H1 (cell line): ENCODE measurements at regions not wholly inside any gene's neighbourhood (a gene's known extent, or its start where the extent isn't known, plus 50 kb on each side); places are given as distances from the start of the nearest gene placed in this dataset.
A peak's percentile ranks its signal among the peaks of the same experiment; 100 is the strongest.

Experiments
- CTCF ChIA-PET: fragments of 300-600 bp; sonication (Branson Sonifier 250); formaldehyde crosslinking; loops from one replicate; lab custom pipeline; 2021; ENCODE audit not compliant: partially characterized antibody; lab: Charles Lee
- POLR2A ChIA-PET: fragments of 300-600 bp; sonication (Branson Sonifier 250); formaldehyde crosslinking; loops from one replicate; lab custom pipeline; 2021; ENCODE audit warnings: inconsistent platforms; ENCODE audit not compliant: partially characterized antibody; lab: Charles Lee
- DNase-seq, 2 experiments: peaks; one replicate each; pipeline versions ENCODE4 v3.0.0 to v3.0.0-alpha.2; 2010 to 2022; ENCODE audit warnings: low spot score in 2 of 2, low read depth in 1 of 2, mixed read lengths in 1 of 2
- FAIRE-seq: peaks from 2 replicates; lab custom pipeline; 2011; peaks lifted over from hg19 to GRCh38; lab: Jason Lieb, UNC
- H2AFZ ChIP-seq: 2 replicates; pipeline ENCODE4 v1.8.1; 2012; ENCODE audit warnings: low read length, inconsistent platforms
- H2AK5ac ChIP-seq: 2 replicates; pipeline ENCODE4 v1.6.1; 2013; ENCODE audit warnings: low read depth, low read length
- H2BK120ac ChIP-seq: replicated peaks from 2 replicates; pipeline ENCODE3; 2013; ENCODE audit warnings: low read depth, low read length, inconsistent platforms
- H2BK12ac ChIP-seq: 2 replicates; pipeline ENCODE4 v1.6.1; 2013; ENCODE audit warnings: low read depth, low read length
- H2BK15ac ChIP-seq: 2 replicates; pipeline ENCODE4 v1.6.1; 2013; ENCODE audit warnings: low read length
- H2BK20ac ChIP-seq: 2 replicates; pipeline ENCODE4 v1.6.1; 2013; ENCODE audit warnings: low read length
- H2BK5ac ChIP-seq: 2 replicates; pipeline ENCODE4 v1.6.1; 2013; ENCODE audit warnings: low read depth, low read length
- H3K14ac ChIP-seq: 2 replicates; pipeline ENCODE4 v1.6.1; 2013; ENCODE audit warnings: inconsistent platforms; ENCODE audit not compliant: insufficient read length
- H3K18ac ChIP-seq: 2 replicates; pipeline ENCODE4 v1.6.1; 2013; ENCODE audit warnings: low read length; ENCODE audit errors: extremely low read depth
- H3K23ac ChIP-seq: 2 replicates; pipeline ENCODE4 v1.6.1; 2013; ENCODE audit warnings: inconsistent platforms; ENCODE audit not compliant: insufficient read length
- H3K23me2 ChIP-seq: 2 replicates; pipeline ENCODE4 v1.6.1; 2013; ENCODE audit warnings: low read depth, low read length
- H3K27ac ChIP-seq: 2 replicates; pipeline ENCODE4 v1.6.1; 2011; ENCODE audit warnings: low read depth, low read length, inconsistent platforms
- H3K27me3 ChIP-seq, 4 experiments: replicated peaks in 1 of 4; 1 replicate in 1 of 4; 2 replicates in 3 of 4; pipeline versions ENCODE4 v1.6.1 to v1.8.1; 2011 to 2013; ENCODE audit warnings: low read length in 3 of 4, mild to moderate bottlenecking in 3 of 4, inconsistent platforms in 2 of 4, mixed read lengths in 2 of 4, moderate library complexity in 1 of 4; ENCODE audit not compliant: control insufficient read depth in 3 of 4, insufficient read depth in 3 of 4; ENCODE audit errors: extremely low read depth in 1 of 4
- H3K36me3 ChIP-seq, 4 experiments: 2 replicates each; pipeline versions ENCODE4 v1.6.1 to v1.8.1; 2011 to 2013; ENCODE audit warnings: mild to moderate bottlenecking in 4 of 4, low read length in 3 of 4, moderate library complexity in 2 of 4, control low read depth in 1 of 4, inconsistent platforms in 1 of 4; ENCODE audit not compliant: insufficient read depth in 4 of 4, control insufficient read depth in 2 of 4
- H3K4ac ChIP-seq: replicated peaks from 2 replicates; pipeline ENCODE3; 2013; ENCODE audit warnings: low read length, low read depth, mixed read lengths, inconsistent platforms; ENCODE audit not compliant: insufficient read length
- H3K4me1 ChIP-seq, 4 experiments: replicated peaks in 1 of 4; 1 replicate in 1 of 4; 2 replicates in 3 of 4; pipeline versions ENCODE4 v1.6.1 to v1.8.1; 2011 to 2013; ENCODE audit warnings: low read length in 3 of 4, inconsistent platforms in 2 of 4, mixed read lengths in 1 of 4; ENCODE audit not compliant: insufficient read depth in 4 of 4, control insufficient read depth in 3 of 4
- H3K4me2 ChIP-seq, 2 experiments: 2 replicates each; pipeline versions ENCODE4 v1.6.1 to v1.8.1; 2011 to 2013; ENCODE audit warnings: low read depth in 2 of 2, low read length in 2 of 2, control low read depth in 1 of 2, inconsistent platforms in 1 of 2, mild to moderate bottlenecking in 1 of 2; ENCODE audit not compliant: insufficient read depth in 1 of 2
- H3K4me3 ChIP-seq, 4 experiments: fragments of 200-600, 300-600 bp in 1 of 4; sonication (generic), shearing (Covaris generic), sonication (Bioruptor Twin) in 1 of 4; 2 replicates each; pipeline versions ENCODE4 v1.5.1 to v1.8.1; 2011 to 2016; ENCODE audit warnings: low read length in 4 of 4, low read depth in 3 of 4, control low read depth in 2 of 4, inconsistent platforms in 2 of 4, mild to moderate bottlenecking in 2 of 4, mixed read lengths in 1 of 4, moderate library complexity in 1 of 4; ENCODE audit not compliant: insufficient read depth in 2 of 4; ENCODE audit errors: extremely low read depth in 1 of 4
- H3K56ac ChIP-seq: replicated peaks from 2 replicates; pipeline ENCODE3; 2013; ENCODE audit warnings: low read depth, mild to moderate bottlenecking, mixed read lengths, low read length, inconsistent platforms; ENCODE audit not compliant: insufficient read length
- H3K79me1 ChIP-seq: 2 replicates; pipeline ENCODE4 v1.6.1; 2013; ENCODE audit warnings: low read depth, low read length, control low read depth
- H3K79me2 ChIP-seq, 2 experiments: 2 replicates each; pipeline versions ENCODE4 v1.6.1 to v1.8.1; 2012 to 2013; ENCODE audit warnings: low read length in 2 of 2, mild to moderate bottlenecking in 2 of 2, inconsistent platforms in 1 of 2; ENCODE audit not compliant: insufficient read depth in 2 of 2, control insufficient read depth in 1 of 2
- H3K9ac ChIP-seq, 4 experiments: replicated peaks in 1 of 4; 1 replicate in 1 of 4; 2 replicates in 3 of 4; pipeline versions ENCODE4 v1.6.1 to v1.8.1; 2011 to 2013; ENCODE audit warnings: low read depth in 3 of 4, low read length in 3 of 4, control low read depth in 2 of 4, mild to moderate bottlenecking in 2 of 4, moderate library complexity in 2 of 4, inconsistent platforms in 1 of 4; ENCODE audit errors: extremely low read depth in 1 of 4
- H3K9me3 ChIP-seq, 2 experiments: 2 replicates each; pipeline versions ENCODE4 v1.6.1 to v1.8.1; 2012 to 2013; ENCODE audit warnings: mild to moderate bottlenecking in 2 of 2, moderate library complexity in 2 of 2, control low read depth in 1 of 2, inconsistent platforms in 1 of 2, low read depth in 1 of 2, low read length in 1 of 2, mixed read lengths in 1 of 2; ENCODE audit not compliant: insufficient read depth in 2 of 2
- H4K20me1 ChIP-seq, 2 experiments: replicated peaks in 1 of 2; 2 replicates each; pipeline versions ENCODE3 to v1.8.1; 2011 to 2013; ENCODE audit warnings: inconsistent platforms in 2 of 2, low read length in 2 of 2, mild to moderate bottlenecking in 1 of 2; ENCODE audit not compliant: insufficient read depth in 2 of 2, control insufficient read depth in 1 of 2
- H4K5ac ChIP-seq: 2 replicates; pipeline ENCODE4 v1.6.1; 2013; ENCODE audit warnings: low read length, low read depth, mixed read lengths, inconsistent platforms; ENCODE audit not compliant: insufficient read length
- H4K8ac ChIP-seq: 2 replicates; pipeline ENCODE4 v1.8.0; 2013; ENCODE audit warnings: mild to moderate bottlenecking, moderate library complexity, low read length, inconsistent platforms; ENCODE audit not compliant: insufficient read depth; ENCODE audit errors: extremely low read depth
- H4K91ac ChIP-seq: replicated peaks from 2 replicates; pipeline ENCODE3; 2013; ENCODE audit warnings: low read length, mixed read lengths, inconsistent platforms; ENCODE audit not compliant: insufficient read length
- BACH1 ChIP-seq: IDR thresholded peaks from 2 replicates; pipeline ENCODE4 v1.6.1; 2012; ENCODE audit warnings: low read length, improper control_type of control experiment
- BCL11A ChIP-seq, 2 experiments: IDR thresholded peaks; one replicate each; pipeline ENCODE4 v1.6.1; 2011; ENCODE audit warnings: low read depth in 2 of 2, low read length in 2 of 2, mild to moderate bottlenecking in 2 of 2
- BRCA1 ChIP-seq: IDR thresholded peaks from 2 replicates; pipeline ENCODE4 v1.6.1; 2012; ENCODE audit warnings: low read depth, low read length, improper control_type of control experiment
- GABPA ChIP-seq: IDR thresholded peaks from 2 replicates; pipeline ENCODE4 v1.6.1; 2011; ENCODE audit warnings: mild to moderate bottlenecking, low read length, moderate library complexity, borderline replicate concordance; ENCODE audit not compliant: insufficient read depth
- POLR2A ChIP-seq, 2 experiments: IDR thresholded peaks; 1 replicate in 1 of 2; 2 replicates in 1 of 2; pipeline ENCODE4 v1.6.1; 2011; ENCODE audit warnings: low read depth in 2 of 2, low read length in 2 of 2, mild to moderate bottlenecking in 2 of 2; ENCODE audit errors: control extremely low read depth in 1 of 2
- RAD21 ChIP-seq, 2 experiments: IDR thresholded peaks in 1 of 2; conservative IDR thresholded peaks in 1 of 2; 2 replicates each; pipeline ENCODE4 v1.6.1; 2011; ENCODE audit warnings: low read depth in 2 of 2, low read length in 2 of 2, improper control_type of control experiment in 1 of 2, inconsistent platforms in 1 of 2, mild to moderate bottlenecking in 1 of 2, moderate library complexity in 1 of 2
- RBBP5 ChIP-seq: IDR thresholded peaks from 2 replicates; pipeline ENCODE4 v1.7.1; 2012; ENCODE audit warnings: low read depth, mild to moderate bottlenecking, inconsistent platforms, low read length, moderate library complexity, borderline replicate concordance
- SIN3A ChIP-seq, 2 experiments: IDR thresholded peaks in 1 of 2; conservative IDR thresholded peaks in 1 of 2; 2 replicates each; pipeline ENCODE4 v1.6.1; 2011 to 2012; ENCODE audit warnings: low read length in 2 of 2, improper control_type of control experiment in 1 of 2, low read depth in 1 of 2, mild to moderate bottlenecking in 1 of 2
- SP1 ChIP-seq: IDR thresholded peaks from 2 replicates; pipeline ENCODE4 v1.6.1; 2011; ENCODE audit warnings: low read depth, low read length
- TCF12 ChIP-seq: IDR thresholded peaks from 2 replicates; pipeline ENCODE4 v1.6.1; 2011; ENCODE audit warnings: low read depth, mild to moderate bottlenecking, low read length
- USF2 ChIP-seq: IDR thresholded peaks from 2 replicates; pipeline ENCODE4 v1.6.1; 2011; ENCODE audit warnings: low read length, improper control_type of control experiment
- WGBS, 2 experiments: shearing (Covaris generic) in 1 of 2; methylation state at CpG; one replicate each; pipeline versions ENCODE4 v1.1.6 to v1.1.7; 2013 to 2015; ENCODE audit warnings: low lambda C conversion rate in 2 of 2, mixed read lengths in 2 of 2, inconsistent platforms in 1 of 2, low coverage in 1 of 2, missing lambda C conversion rate in 1 of 2; ENCODE audit not compliant: insufficient replicate concordance in 2 of 2, insufficient coverage in 1 of 2, insufficient read length in 1 of 2; ENCODE audit errors: extremely low coverage in 1 of 2, missing lambda C conversion rate in 1 of 2; 5-methylcytosine and 5-hydroxymethylcytosine counted together

- no peak overlapping the region for H3K4ac ChIP-seq
- no peak overlapping the region for H4K5ac ChIP-seq
- DNase-seq: no peak
- H3K23ac ChIP-seq: no peak overlapping the region
- POLR2A ChIA-PET: no interaction called here
- FAIRE-seq: no peak
- H3K27me3 ChIP-seq: no peaks in the 10 kb centered on the region
- no peaks in the 10 kb centered on the region for H3K23me2 ChIP-seq
- no peak overlapping the region for H3K9ac ChIP-seq
- H2BK12ac ChIP-seq: no peak overlapping the region
- no peak overlapping the region for H4K8ac ChIP-seq
- H3K4me2 ChIP-seq: no peak overlapping the region
- H2AFZ ChIP-seq: no peak overlapping the region
- H3K9me3 ChIP-seq: no peaks in the 10 kb centered on the region
- H4K91ac ChIP-seq: no peak overlapping the region
- no peak overlapping the region for H3K56ac ChIP-seq
- no peak overlapping the region for H2BK5ac ChIP-seq
- no peaks in the 10 kb centered on the region for H3K4me1 ChIP-seq
- H3K14ac ChIP-seq: no peak overlapping the region
- WGBS, 2 experiments: 61% methylated on average over 3 of the region's 3 CpGs; no CpG with 5 or more reads in 1 of the 2 experiments
- no peak overlapping the region for H3K18ac ChIP-seq
- no peak overlapping the region for H2BK20ac ChIP-seq
- no peak overlapping the region for H2AK5ac ChIP-seq
- H3K79me1 ChIP-seq: no peaks in the 10 kb centered on the region
- H3K4me3 ChIP-seq: no peak overlapping the region
- no peak overlapping the region for H3K27ac ChIP-seq
- H3K79me2 ChIP-seq: no peaks in the 10 kb centered on the region
- no peaks in the 10 kb centered on the region for H3K36me3 ChIP-seq
- H4K20me1 ChIP-seq: no peaks in the 10 kb centered on the region
- CTCF ChIA-PET: interaction anchor here (0.5 to 1.1 kb wide), 2 partner anchors 49 to 97 kb away, joined by 3 to 4 read pairs; no protein-coding TSS in a partner anchor
- H2BK15ac ChIP-seq: no peak overlapping the region
- H2BK120ac ChIP-seq: no peak overlapping the region
- peak; percentile 27 to 43; a peak in 1 of 4 replicates for TF ChIP-seq RAD21 (IDR thresholded peaks at IDR 0.05 in 1 of 2, conservative IDR thresholded peaks at IDR 0.05 in 1 of 2; ENCODE audit: low read depth in 2 of 2, low read length in 2 of 2)
- no peak for TF ChIP-seq SIN3A (conservative IDR thresholded peaks at IDR 0.05 in 1 of 2, IDR thresholded peaks at IDR 0.05 in 1 of 2; ENCODE audit: low read depth in 1 of 2, low read length in 2 of 2)
- no peak for TF ChIP-seq SP1
- TF ChIP-seq POLR2A (IDR thresholded peaks at IDR 0.05; ENCODE audit: control extremely low read depth in 1 of 2, low read depth in 2 of 2, low read length in 2 of 2): no peak
- TF ChIP-seq GABPA: no peak
- no peak for TF ChIP-seq BRCA1
- TF ChIP-seq TCF12: no peak
- TF ChIP-seq BACH1: no peak
- no peak for TF ChIP-seq USF2
- TF ChIP-seq RBBP5: no peak
- no peak for TF ChIP-seq BCL11A (IDR thresholded peaks at IDR 0.05; ENCODE audit: low read depth in 2 of 2, low read length in 2 of 2)
Measured at GRCh38 chr3:1611824-1612223, 486.8 kb upstream of the CNTN4 start.
